ENCODE measurements at regions not wholly inside any gene's neighbourhood (a gene's known extent, or its start where the extent isn't known, plus 50 kb on each side); places are given as distances from the start of the nearest gene placed in this dataset.

GRCh38 chr1:57520743-57521515 is 97.1 kb upstream of the DAB1 start:
- no peak overlapping the region for H2AFZ ChIP-seq (ENCODE audit: low read depth, low read length, severe bottlenecking)
- TF ChIP-seq CTCF (IDR thresholded peaks at IDR 0.05; ENCODE audit: insufficient read depth, low read length, poor library complexity, severe bottlenecking) (no peak), EZH2phosphoT487 (conservative IDR thresholded peaks at IDR 0.05; ENCODE audit: low read length) (no peak)
- no peak overlapping the region for H3K4me2 ChIP-seq (ENCODE audit: low read depth, low read length, poor library complexity, severe bottlenecking)
- H3K4me3 ChIP-seq (ENCODE audit: insufficient read depth, low read length, poor library complexity, severe bottlenecking) = no peak overlapping the region
- H3K9ac ChIP-seq (ENCODE audit: low read length) = no peak overlapping the region
- H3F3A ChIP-seq (ENCODE audit: insufficient read depth) = no peaks in the 10 kb centered on the region
- H3K27ac ChIP-seq (ENCODE audit: low read depth, low read length) = no peak overlapping the region
- no peaks in the 10 kb centered on the region for H3K79me2 ChIP-seq (ENCODE audit: insufficient read depth, low read length)
- no peaks in the 10 kb centered on the region for H3K9me3 ChIP-seq (ENCODE audit: insufficient read depth, low read length)
- no peaks in the 10 kb centered on the region for H3K27me3 ChIP-seq (ENCODE audit: low read length)
- no peaks in the 10 kb centered on the region for H3K36me3 ChIP-seq (ENCODE audit: low read length)
- H4K20me1 ChIP-seq (ENCODE audit: low read depth, low read length) = no peaks in the 10 kb centered on the region
- H3K9me2 ChIP-seq (replicated peaks; ENCODE audit: insufficient read depth, low read length) = no peaks in the 10 kb centered on the region

GRCh38 chr1:57518496-57518895 is 94.6 kb upstream of the DAB1 start:
- Histone ChIP-seq H4K20me1 (ENCODE audit: low read depth, low read length) (no peaks in the 10 kb centered on the region), H3K27me3 (ENCODE audit: low read length) (no peaks in the 10 kb centered on the region)

GRCh38 chr1:57517587-57518374 is 93.9 kb upstream of the DAB1 start:
- TF ChIP-seq EZH2phosphoT487 (conservative IDR thresholded peaks at IDR 0.05; ENCODE audit: low read length) = no peak
- TF ChIP-seq CTCF (IDR thresholded peaks at IDR 0.05; ENCODE audit: insufficient read depth, low read length, poor library complexity, severe bottlenecking) = no peak
- Histone ChIP-seq H3K27me3 (ENCODE audit: low read length) (no peaks in the 10 kb centered on the region), H3K9me2 (replicated peaks; ENCODE audit: insufficient read depth, low read length) (no peaks in the 10 kb centered on the region), H3K4me3 (ENCODE audit: insufficient read depth, low read length, poor library complexity, severe bottlenecking) (no peak overlapping the region), H3K4me2 (ENCODE audit: low read depth, low read length, poor library complexity, severe bottlenecking) (no peak overlapping the region), H3K9me3 (ENCODE audit: insufficient read depth, low read length) (no peaks in the 10 kb centered on the region), H4K20me1 (ENCODE audit: low read depth, low read length) (no peaks in the 10 kb centered on the region), H3K27ac (ENCODE audit: low read depth, low read length) (no peak overlapping the region), H2AFZ (ENCODE audit: low read depth, low read length, severe bottlenecking) (no peak overlapping the region), H3K9ac (ENCODE audit: low read length) (no peak overlapping the region), H3K36me3 (ENCODE audit: low read length) (no peaks in the 10 kb centered on the region), H3K79me2 (ENCODE audit: insufficient read depth, low read length) (no peaks in the 10 kb centered on the region), H3F3A (ENCODE audit: insufficient read depth) (no peaks in the 10 kb centered on the region)

More at GRCh38 chr1:57518496-57518895, 94.6 kb upstream of the DAB1 start:
- no peak overlapping the region for H3K4me2 ChIP-seq (ENCODE audit: low read depth, low read length, poor library complexity, severe bottlenecking)
- H3K27ac ChIP-seq (ENCODE audit: low read depth, low read length) = no peak overlapping the region
- TF ChIP-seq CTCF (IDR thresholded peaks at IDR 0.05; ENCODE audit: insufficient read depth, low read length, poor library complexity, severe bottlenecking) = no peak
- no peak for TF ChIP-seq EZH2phosphoT487 (conservative IDR thresholded peaks at IDR 0.05; ENCODE audit: low read length)
- H3K79me2 ChIP-seq (ENCODE audit: insufficient read depth, low read length) = no peaks in the 10 kb centered on the region
- no peaks in the 10 kb centered on the region for H3K9me2 ChIP-seq (replicated peaks; ENCODE audit: insufficient read depth, low read length)
- no peak overlapping the region for H3K9ac ChIP-seq (ENCODE audit: low read length)
- no peak overlapping the region for H3K4me3 ChIP-seq (ENCODE audit: insufficient read depth, low read length, poor library complexity, severe bottlenecking)
- H3F3A ChIP-seq (ENCODE audit: insufficient read depth) = no peaks in the 10 kb centered on the region
- H2AFZ ChIP-seq (ENCODE audit: low read depth, low read length, severe bottlenecking) = no peak overlapping the region
- no peaks in the 10 kb centered on the region for H3K36me3 ChIP-seq (ENCODE audit: low read length)
- no peaks in the 10 kb centered on the region for H3K9me3 ChIP-seq (ENCODE audit: insufficient read depth, low read length)
